Astrocyte (in vitro differentiated cells and primary cell): ENCODE measurements at regions not wholly inside any gene's neighbourhood (a gene's known extent, or its start where the extent isn't known, plus 50 kb on each side); places are given as distances from the start of the nearest gene placed in this dataset.

Experiments
- CTCF ChIP-seq: IDR thresholded peaks from 2 replicates; pipeline ENCODE4 v1.5.1; 2011; ENCODE audit warnings: low read depth, mild to moderate bottlenecking, inconsistent platforms, low read length, moderate library complexity; ENCODE audit not compliant: insufficient read depth
- EZH2 ChIP-seq: IDR thresholded peaks from 2 replicates; pipeline ENCODE4 v1.6.1; 2012; ENCODE audit warnings: mild to moderate bottlenecking, low read length, inconsistent platforms; ENCODE audit not compliant: insufficient read depth

DNA sequence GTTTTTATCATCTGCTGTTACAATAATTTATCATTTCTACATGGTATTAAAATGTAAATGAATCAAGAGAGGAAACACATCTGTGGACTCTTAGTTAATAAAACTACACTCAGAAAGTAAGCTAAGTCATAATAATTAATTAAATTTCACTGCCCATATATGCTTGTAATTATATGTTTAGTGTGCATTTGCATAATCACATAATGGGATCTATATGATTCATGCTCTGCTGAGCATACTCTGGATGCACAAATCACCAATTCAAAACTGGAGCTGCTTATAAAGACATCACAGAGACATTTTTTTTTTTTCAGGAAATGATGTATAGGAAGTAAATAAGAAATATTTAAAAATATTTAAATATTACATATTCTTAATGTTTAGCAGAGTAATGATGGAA lies 151.6 kb upstream of the STEAP4 start:
- TF ChIP-seq CTCF (no peak), EZH2 (no peak)
